H1 (cell line): ENCODE measurements at regions not wholly inside any gene's neighbourhood (a gene's known extent, or its start where the extent isn't known, plus 50 kb on each side); places are given as distances from the start of the nearest gene placed in this dataset.

Experiments
- CTCF ChIA-PET: fragments of 300-600 bp; sonication (Branson Sonifier 250); formaldehyde crosslinking; loops from one replicate; lab custom pipeline; 2021; ENCODE audit not compliant: partially characterized antibody; lab: Charles Lee
- POLR2A ChIA-PET: fragments of 300-600 bp; sonication (Branson Sonifier 250); formaldehyde crosslinking; loops from one replicate; lab custom pipeline; 2021; ENCODE audit warnings: inconsistent platforms; ENCODE audit not compliant: partially characterized antibody; lab: Charles Lee
- DNase-seq, 2 experiments: peaks; one replicate each; pipeline versions ENCODE4 v3.0.0 to v3.0.0-alpha.2; 2010 to 2022; ENCODE audit warnings: low spot score in 2 of 2, low read depth in 1 of 2, mixed read lengths in 1 of 2
- FAIRE-seq: peaks from 2 replicates; lab custom pipeline; 2011; peaks lifted over from hg19 to GRCh38; lab: Jason Lieb, UNC
- H2AFZ ChIP-seq: 2 replicates; pipeline ENCODE4 v1.8.1; 2012; ENCODE audit warnings: low read length, inconsistent platforms
- H2AK5ac ChIP-seq: 2 replicates; pipeline ENCODE4 v1.6.1; 2013; ENCODE audit warnings: low read depth, low read length
- H2BK120ac ChIP-seq: replicated peaks from 2 replicates; pipeline ENCODE3; 2013; ENCODE audit warnings: low read depth, low read length, inconsistent platforms
- H2BK12ac ChIP-seq: 2 replicates; pipeline ENCODE4 v1.6.1; 2013; ENCODE audit warnings: low read depth, low read length
- H2BK15ac ChIP-seq: 2 replicates; pipeline ENCODE4 v1.6.1; 2013; ENCODE audit warnings: low read length
- H2BK20ac ChIP-seq: 2 replicates; pipeline ENCODE4 v1.6.1; 2013; ENCODE audit warnings: low read length
- H2BK5ac ChIP-seq: 2 replicates; pipeline ENCODE4 v1.6.1; 2013; ENCODE audit warnings: low read depth, low read length
- H3K14ac ChIP-seq: 2 replicates; pipeline ENCODE4 v1.6.1; 2013; ENCODE audit warnings: inconsistent platforms; ENCODE audit not compliant: insufficient read length
- H3K18ac ChIP-seq: 2 replicates; pipeline ENCODE4 v1.6.1; 2013; ENCODE audit warnings: low read length; ENCODE audit errors: extremely low read depth
- H3K23ac ChIP-seq: 2 replicates; pipeline ENCODE4 v1.6.1; 2013; ENCODE audit warnings: inconsistent platforms; ENCODE audit not compliant: insufficient read length
- H3K23me2 ChIP-seq: 2 replicates; pipeline ENCODE4 v1.6.1; 2013; ENCODE audit warnings: low read depth, low read length
- H3K27ac ChIP-seq: 2 replicates; pipeline ENCODE4 v1.6.1; 2011; ENCODE audit warnings: low read depth, low read length, inconsistent platforms
- H3K27me3 ChIP-seq, 4 experiments: replicated peaks in 1 of 4; 1 replicate in 1 of 4; 2 replicates in 3 of 4; pipeline versions ENCODE4 v1.6.1 to v1.8.1; 2011 to 2013; ENCODE audit warnings: low read length in 3 of 4, mild to moderate bottlenecking in 3 of 4, inconsistent platforms in 2 of 4, mixed read lengths in 2 of 4, moderate library complexity in 1 of 4; ENCODE audit not compliant: control insufficient read depth in 3 of 4, insufficient read depth in 3 of 4; ENCODE audit errors: extremely low read depth in 1 of 4
- H3K36me3 ChIP-seq, 4 experiments: 2 replicates each; pipeline versions ENCODE4 v1.6.1 to v1.8.1; 2011 to 2013; ENCODE audit warnings: mild to moderate bottlenecking in 4 of 4, low read length in 3 of 4, moderate library complexity in 2 of 4, control low read depth in 1 of 4, inconsistent platforms in 1 of 4; ENCODE audit not compliant: insufficient read depth in 4 of 4, control insufficient read depth in 2 of 4
- H3K4ac ChIP-seq: replicated peaks from 2 replicates; pipeline ENCODE3; 2013; ENCODE audit warnings: low read length, low read depth, mixed read lengths, inconsistent platforms; ENCODE audit not compliant: insufficient read length
- H3K4me1 ChIP-seq, 4 experiments: replicated peaks in 1 of 4; 1 replicate in 1 of 4; 2 replicates in 3 of 4; pipeline versions ENCODE4 v1.6.1 to v1.8.1; 2011 to 2013; ENCODE audit warnings: low read length in 3 of 4, inconsistent platforms in 2 of 4, mixed read lengths in 1 of 4; ENCODE audit not compliant: insufficient read depth in 4 of 4, control insufficient read depth in 3 of 4
- H3K4me2 ChIP-seq, 2 experiments: 2 replicates each; pipeline versions ENCODE4 v1.6.1 to v1.8.1; 2011 to 2013; ENCODE audit warnings: low read depth in 2 of 2, low read length in 2 of 2, control low read depth in 1 of 2, inconsistent platforms in 1 of 2, mild to moderate bottlenecking in 1 of 2; ENCODE audit not compliant: insufficient read depth in 1 of 2
- H3K4me3 ChIP-seq, 4 experiments: fragments of 200-600, 300-600 bp in 1 of 4; sonication (generic), shearing (Covaris generic), sonication (Bioruptor Twin) in 1 of 4; 2 replicates each; pipeline versions ENCODE4 v1.5.1 to v1.8.1; 2011 to 2016; ENCODE audit warnings: low read length in 4 of 4, low read depth in 3 of 4, control low read depth in 2 of 4, inconsistent platforms in 2 of 4, mild to moderate bottlenecking in 2 of 4, mixed read lengths in 1 of 4, moderate library complexity in 1 of 4; ENCODE audit not compliant: insufficient read depth in 2 of 4; ENCODE audit errors: extremely low read depth in 1 of 4
- H3K56ac ChIP-seq: replicated peaks from 2 replicates; pipeline ENCODE3; 2013; ENCODE audit warnings: low read depth, mild to moderate bottlenecking, mixed read lengths, low read length, inconsistent platforms; ENCODE audit not compliant: insufficient read length
- H3K79me1 ChIP-seq: 2 replicates; pipeline ENCODE4 v1.6.1; 2013; ENCODE audit warnings: low read depth, low read length, control low read depth
- H3K79me2 ChIP-seq, 2 experiments: 2 replicates each; pipeline versions ENCODE4 v1.6.1 to v1.8.1; 2012 to 2013; ENCODE audit warnings: low read length in 2 of 2, mild to moderate bottlenecking in 2 of 2, inconsistent platforms in 1 of 2; ENCODE audit not compliant: insufficient read depth in 2 of 2, control insufficient read depth in 1 of 2
- H3K9ac ChIP-seq, 4 experiments: replicated peaks in 1 of 4; 1 replicate in 1 of 4; 2 replicates in 3 of 4; pipeline versions ENCODE4 v1.6.1 to v1.8.1; 2011 to 2013; ENCODE audit warnings: low read depth in 3 of 4, low read length in 3 of 4, control low read depth in 2 of 4, mild to moderate bottlenecking in 2 of 4, moderate library complexity in 2 of 4, inconsistent platforms in 1 of 4; ENCODE audit errors: extremely low read depth in 1 of 4
- H3K9me3 ChIP-seq, 2 experiments: 2 replicates each; pipeline versions ENCODE4 v1.6.1 to v1.8.1; 2012 to 2013; ENCODE audit warnings: mild to moderate bottlenecking in 2 of 2, moderate library complexity in 2 of 2, control low read depth in 1 of 2, inconsistent platforms in 1 of 2, low read depth in 1 of 2, low read length in 1 of 2, mixed read lengths in 1 of 2; ENCODE audit not compliant: insufficient read depth in 2 of 2
- H4K20me1 ChIP-seq, 2 experiments: replicated peaks in 1 of 2; 2 replicates each; pipeline versions ENCODE3 to v1.8.1; 2011 to 2013; ENCODE audit warnings: inconsistent platforms in 2 of 2, low read length in 2 of 2, mild to moderate bottlenecking in 1 of 2; ENCODE audit not compliant: insufficient read depth in 2 of 2, control insufficient read depth in 1 of 2
- H4K5ac ChIP-seq: 2 replicates; pipeline ENCODE4 v1.6.1; 2013; ENCODE audit warnings: low read length, low read depth, mixed read lengths, inconsistent platforms; ENCODE audit not compliant: insufficient read length
- H4K8ac ChIP-seq: 2 replicates; pipeline ENCODE4 v1.8.0; 2013; ENCODE audit warnings: mild to moderate bottlenecking, moderate library complexity, low read length, inconsistent platforms; ENCODE audit not compliant: insufficient read depth; ENCODE audit errors: extremely low read depth
- H4K91ac ChIP-seq: replicated peaks from 2 replicates; pipeline ENCODE3; 2013; ENCODE audit warnings: low read length, mixed read lengths, inconsistent platforms; ENCODE audit not compliant: insufficient read length
- SIN3A ChIP-seq, 2 experiments: IDR thresholded peaks in 1 of 2; conservative IDR thresholded peaks in 1 of 2; 2 replicates each; pipeline ENCODE4 v1.6.1; 2011 to 2012; ENCODE audit warnings: low read length in 2 of 2, improper control_type of control experiment in 1 of 2, low read depth in 1 of 2, mild to moderate bottlenecking in 1 of 2
- SP1 ChIP-seq: IDR thresholded peaks from 2 replicates; pipeline ENCODE4 v1.6.1; 2011; ENCODE audit warnings: low read depth, low read length
- WGBS, 2 experiments: shearing (Covaris generic) in 1 of 2; methylation state at CpG; one replicate each; pipeline versions ENCODE4 v1.1.6 to v1.1.7; 2013 to 2015; ENCODE audit warnings: low lambda C conversion rate in 2 of 2, mixed read lengths in 2 of 2, inconsistent platforms in 1 of 2, low coverage in 1 of 2, missing lambda C conversion rate in 1 of 2; ENCODE audit not compliant: insufficient replicate concordance in 2 of 2, insufficient coverage in 1 of 2, insufficient read length in 1 of 2; ENCODE audit errors: extremely low coverage in 1 of 2, missing lambda C conversion rate in 1 of 2; 5-methylcytosine and 5-hydroxymethylcytosine counted together

GRCh38 chr22:47940211-47940610 lies 1177.8 kb downstream of the TBC1D22A start:
- Histone ChIP-seq H3K56ac (no peak overlapping the region), H3K36me3 (no peaks in the 10 kb centered on the region), H3K14ac (no peak overlapping the region), H2AK5ac (no peak overlapping the region), H2BK120ac (no peak overlapping the region), H4K8ac (no peak overlapping the region), H3K4ac (no peak overlapping the region), H2BK5ac (no peak overlapping the region), H3K23me2 (no peaks in the 10 kb centered on the region), H3K9me3 (peaks cover 38 to 47% of the 10 kb centered on the region in 2 experiments), H4K20me1 (no peaks in the 10 kb centered on the region), H3K79me2 (no peaks in the 10 kb centered on the region), H3K4me2 (no peak overlapping the region), H3K9ac (no peak overlapping the region), H3K18ac (no peak overlapping the region), H2BK12ac (no peak overlapping the region), H3K4me1 (no peaks in the 10 kb centered on the region; a peak in 1 of 7 replicates), H4K5ac (no peak overlapping the region), H3K27ac (no peak overlapping the region), H3K4me3 (no peak overlapping the region), H2BK20ac (no peak overlapping the region), H3K23ac (no peak overlapping the region), H4K91ac (no peak overlapping the region), H3K27me3 (no peaks in the 10 kb centered on the region; a peak in 1 of 7 replicates), H3K79me1 (no peaks in the 10 kb centered on the region), H2AFZ (no peak overlapping the region), H2BK15ac (no peak overlapping the region)
- POLR2A ChIA-PET, result no interaction called here
- TF ChIP-seq SP1 (no peak), SIN3A (conservative IDR thresholded peaks at IDR 0.05 in 1 of 2, IDR thresholded peaks at IDR 0.05 in 1 of 2; ENCODE audit: low read depth in 1 of 2, low read length in 2 of 2) (no peak)
- FAIRE-seq, result no peak
- CTCF ChIA-PET, result no interaction called here
- WGBS, 2 experiments, result 89% methylated on average over 6 of the region's 6 CpGs; no CpG with 5 or more reads in 1 of the 2 experiments
- no peak for DNase-seq
